CD4-positive, alpha-beta T cell treated with Interferon gamma for 1 hour (primary cell): ENCODE measurements at regions not wholly inside any gene's neighbourhood (a gene's known extent, or its start where the extent isn't known, plus 50 kb on each side); places are given as distances from the start of the nearest gene placed in this dataset.
A peak's percentile ranks its signal among the peaks of the same experiment; 100 is the strongest.

Source experiments
- DNase-seq: peaks from one replicate; pipeline ENCODE4 v3.0.0-alpha.2; 2020

GRCh38 chr21:38743772-38744529 is 61.8 kb upstream of the ETS2 start:
- DNase-seq: no peak

GRCh38 chr21:38744861-38745260 is 60.9 kb upstream of the ETS2 start:
- no peak for DNase-seq

- no peak for DNase-seq
Observed at GRCh38 chr21:38747810-38748209, 57.9 kb upstream of the ETS2 start.

GRCh38 chr21:38751379-38752050 is 54.2 kb upstream of the ETS2 start:
- peak; percentile 43 for DNase-seq

- no peak for DNase-seq
Observed at GRCh38 chr21:38752051-38752505, 53.7 kb upstream of the ETS2 start.

GRCh38 chr21:38753114-38753513 is 52.6 kb upstream of the ETS2 start:
- no peak for DNase-seq

- no peak for DNase-seq
Observed at GRCh38 chr21:38753557-38753971, 52.2 kb upstream of the ETS2 start.
